CD4-positive, alpha-beta T cell (primary cell): ENCODE measurements at regions not wholly inside any gene's neighbourhood (a gene's known extent, or its start where the extent isn't known, plus 50 kb on each side); places are given as distances from the start of the nearest gene placed in this dataset.

Experiments
- ATAC-seq: fragments of 200-7000 bp; cut with Tn5 transposase; one replicate; pipeline ENCODE4 v1.10.0; 2022; ENCODE audit warnings: mild to moderate bottlenecking; ENCODE audit not compliant: poor library complexity
- CTCF ChIA-PET: fragments of 350-600 bp; sonication (Branson Sonifier 250); formaldehyde crosslinking; loops from one replicate; lab custom pipeline; 2021; ENCODE audit warnings: antibody characterized with exemption, inconsistent platforms; lab: Charles Lee
- POLR2A ChIA-PET: fragments of 350-600 bp; sonication (Branson Sonifier 250); formaldehyde crosslinking; loops from one replicate; lab custom pipeline; 2021; ENCODE audit warnings: antibody characterized with exemption, inconsistent platforms; lab: Charles Lee
- DNase-seq, 14 experiments: peaks; one replicate each; pipeline ENCODE4 v3.0.0-alpha.2; 2013 to 2020; ENCODE audit warnings: mixed read lengths in 2 of 14
- H3K27ac ChIP-seq, 2 donors: one replicate each; pipeline versions ENCODE4 v1.5.1 to v1.7.0; 2013; ENCODE audit warnings: low read length in 2 of 2, low read depth in 1 of 2, mild to moderate bottlenecking in 1 of 2
- H3K27me3 ChIP-seq, 2 experiments: 1 replicate in 1 of 2; 2 replicates in 1 of 2; pipeline versions ENCODE4 v1.6.1 to v1.7.0; 2013; ENCODE audit warnings: low read length in 2 of 2, control low read depth in 1 of 2, mild to moderate bottlenecking in 1 of 2, moderate library complexity in 1 of 2; ENCODE audit not compliant: insufficient read depth in 2 of 2, control insufficient read depth in 1 of 2
- H3K36me3 ChIP-seq: one replicate; pipeline ENCODE4 v1.6.1; 2013; ENCODE audit warnings: low read length, control low read depth; ENCODE audit not compliant: insufficient read depth
- H3K4me1 ChIP-seq: one replicate; pipeline ENCODE4 v1.6.1; 2013; ENCODE audit warnings: low read length, control low read depth; ENCODE audit not compliant: insufficient read depth
- H3K4me3 ChIP-seq: one replicate; pipeline ENCODE4 v1.5.1; 2013; ENCODE audit warnings: mild to moderate bottlenecking, low read length, moderate library complexity
- H3K9me3 ChIP-seq, 2 experiments: 1 replicate in 1 of 2; 2 replicates in 1 of 2; pipeline versions ENCODE4 v1.6.1 to v1.7.0; 2013; ENCODE audit warnings: low read length in 2 of 2, mild to moderate bottlenecking in 2 of 2, control low read depth in 1 of 2, moderate library complexity in 1 of 2; ENCODE audit not compliant: control insufficient read depth in 1 of 2, insufficient read depth in 1 of 2
- H3K27ac Mint-ChIP-seq: one replicate; pipeline ENCODE4 v1.8.0; 2020; ENCODE audit warnings: mixed read lengths
- H3K27me3 Mint-ChIP-seq: one replicate; pipeline ENCODE4 v1.8.0; 2021; ENCODE audit warnings: mixed read lengths
- H3K36me3 Mint-ChIP-seq: one replicate; pipeline ENCODE4 v1.8.0; 2021; ENCODE audit warnings: low read depth, mixed read lengths
- H3K4me1 Mint-ChIP-seq: one replicate; pipeline ENCODE4 v1.8.0; 2021; ENCODE audit warnings: low read depth, mixed read lengths
- H3K4me3 Mint-ChIP-seq: one replicate; pipeline ENCODE4 v1.8.0; 2020; ENCODE audit warnings: mild to moderate bottlenecking, mixed read lengths
- H3K9me3 Mint-ChIP-seq: one replicate; pipeline ENCODE4 v1.8.0; 2020; ENCODE audit warnings: mixed read lengths
- CTCF ChIP-seq: fragments of 200-600 bp; IDR thresholded peaks from one replicate; pipeline ENCODE4 v1.8.0; 2022; ENCODE audit warnings: antibody characterized with exemption, mild to moderate bottlenecking
- intact Hi-C, 2 experiments: fragments of 100-400 bp; cut with DNase I in 1 of 2; cut with micrococcal nuclease in 1 of 2; formaldehyde crosslinking; loops; one replicate each; pipeline versions ENCODE4 v1.15.1 to v1.9.0; 2023 to 2025; cut with DNase I, micrococcal nuclease

GRCh38 chr11:134554861-134555260 is 142.8 kb upstream of the B3GAT1 start:
- H3K27ac Mint-ChIP-seq = no peak overlapping the region
- H3K36me3 Mint-ChIP-seq = no peaks in the 10 kb centered on the region
- H3K4me3 Mint-ChIP-seq = no peak overlapping the region
- no peaks in the 10 kb centered on the region for H3K4me1 ChIP-seq
- POLR2A ChIA-PET = no interaction called here
- no peak for ATAC-seq
- no peak overlapping the region for H3K4me3 ChIP-seq
- intact Hi-C loops = no loop called here
- TF ChIP-seq CTCF = no peak
- no peaks in the 10 kb centered on the region for H3K36me3 ChIP-seq
- peaks cover 17% of the 10 kb centered on the region for H3K27me3 Mint-ChIP-seq
- no peaks in the 10 kb centered on the region for H3K27me3 ChIP-seq
- H3K27ac ChIP-seq = no peak overlapping the region
- H3K9me3 ChIP-seq = no peaks in the 10 kb centered on the region
- peak in 1 of 14 experiments; percentile 11 for DNase-seq
- H3K9me3 Mint-ChIP-seq = no peaks in the 10 kb centered on the region
- CTCF ChIA-PET = no interaction called here
- H3K4me1 Mint-ChIP-seq = no peaks in the 10 kb centered on the region

- Histone ChIP-seq H3K9me3 (no peaks in the 10 kb centered on the region), H3K27me3 (no peaks in the 10 kb centered on the region), H3K36me3 (no peaks in the 10 kb centered on the region), H3K27ac (no peak overlapping the region), H3K4me3 (no peak overlapping the region), H3K4me1 (no peaks in the 10 kb centered on the region)
- CTCF ChIA-PET = no interaction called here
- Mint-ChIP-seq H3K9me3 (peaks cover 2% of the 10 kb centered on the region), H3K27ac (no peak overlapping the region), H3K4me1 (no peaks in the 10 kb centered on the region), H3K27me3 (peaks cover 17% of the 10 kb centered on the region), H3K36me3 (no peaks in the 10 kb centered on the region), H3K4me3 (no peak overlapping the region)
- no peak for ATAC-seq
- TF ChIP-seq CTCF = no peak
- intact Hi-C loops = no loop called here
- POLR2A ChIA-PET = no interaction called here
- no peak for DNase-seq
Measured at GRCh38 chr11:134554106-134554505, 142.1 kb upstream of the B3GAT1 start.

- ChIA-PET CTCF (no interaction called here), POLR2A (no interaction called here)
- Mint-ChIP-seq H3K27ac (no peak overlapping the region), H3K27me3 (peaks cover 12% of the 10 kb centered on the region), H3K4me3 (no peak overlapping the region), H3K36me3 (no peaks in the 10 kb centered on the region), H3K9me3 (peaks cover 2% of the 10 kb centered on the region), H3K4me1 (no peaks in the 10 kb centered on the region)
- Histone ChIP-seq H3K4me3 (no peak overlapping the region), H3K27ac (no peak overlapping the region), H3K27me3 (no peaks in the 10 kb centered on the region), H3K36me3 (no peaks in the 10 kb centered on the region), H3K4me1 (no peaks in the 10 kb centered on the region), H3K9me3 (no peaks in the 10 kb centered on the region)
- TF ChIP-seq CTCF = no peak
- intact Hi-C loops = no loop called here
- ATAC-seq (no peak), DNase-seq (no peak)
Measured at GRCh38 chr11:134552749-134553148, 140.7 kb upstream of the B3GAT1 start.
